ENCODE measurements at regions not wholly inside any gene's neighbourhood (a gene's known extent, or its start where the extent isn't known, plus 50 kb on each side); places are given as distances from the start of the nearest gene placed in this dataset.

DNA sequence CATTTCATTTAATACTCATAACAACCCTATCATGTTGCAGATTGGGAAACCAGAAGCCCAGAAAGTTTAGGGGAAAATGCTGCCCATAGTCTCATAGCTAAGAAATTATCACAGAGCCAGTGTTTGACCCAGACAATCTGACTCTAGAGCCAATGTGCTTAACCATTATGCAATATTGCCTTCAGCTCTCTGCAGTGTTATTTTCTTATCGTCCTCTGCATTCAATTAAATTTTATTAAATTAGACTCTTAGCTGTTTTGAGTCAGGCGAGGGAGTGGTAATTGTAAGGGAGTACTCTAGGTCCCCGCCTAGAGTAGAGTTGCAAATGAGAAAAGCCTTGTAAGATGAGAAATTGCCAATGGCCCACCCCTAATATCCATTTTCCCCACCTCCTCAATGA is 191.1 kb downstream of the TTLL7 start:
- TF ChIP-seq, protein P1, sequence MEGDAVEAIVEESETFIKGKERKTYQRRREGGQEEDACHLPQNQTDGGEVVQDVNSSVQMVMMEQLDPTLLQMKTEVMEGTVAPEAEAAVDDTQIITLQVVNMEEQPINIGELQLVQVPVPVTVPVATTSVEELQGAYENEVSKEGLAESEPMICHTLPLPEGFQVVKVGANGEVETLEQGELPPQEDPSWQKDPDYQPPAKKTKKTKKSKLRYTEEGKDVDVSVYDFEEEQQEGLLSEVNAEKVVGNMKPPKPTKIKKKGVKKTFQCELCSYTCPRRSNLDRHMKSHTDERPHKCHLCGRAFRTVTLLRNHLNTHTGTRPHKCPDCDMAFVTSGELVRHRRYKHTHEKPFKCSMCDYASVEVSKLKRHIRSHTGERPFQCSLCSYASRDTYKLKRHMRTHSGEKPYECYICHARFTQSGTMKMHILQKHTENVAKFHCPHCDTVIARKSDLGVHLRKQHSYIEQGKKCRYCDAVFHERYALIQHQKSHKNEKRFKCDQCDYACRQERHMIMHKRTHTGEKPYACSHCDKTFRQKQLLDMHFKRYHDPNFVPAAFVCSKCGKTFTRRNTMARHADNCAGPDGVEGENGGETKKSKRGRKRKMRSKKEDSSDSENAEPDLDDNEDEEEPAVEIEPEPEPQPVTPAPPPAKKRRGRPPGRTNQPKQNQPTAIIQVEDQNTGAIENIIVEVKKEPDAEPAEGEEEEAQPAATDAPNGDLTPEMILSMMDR (IDR thresholded peaks at IDR 0.05; ENCODE audit: low read length): no peak
- no peak for TF ChIP-seq EZH2 (IDR thresholded peaks at IDR 0.05; ENCODE audit: borderline replicate concordance, low read length)
